ENCODE measurements at regions not wholly inside any gene's neighbourhood (a gene's known extent, or its start where the extent isn't known, plus 50 kb on each side); places are given as distances from the start of the nearest gene placed in this dataset.
A peak's percentile ranks its signal among the peaks of the same experiment; 100 is the strongest.
"Not testable (repeated sequence)": the region's sequence is repeated elsewhere in the genome, so short reads cannot be mapped to it uniquely, and the experiment has no call there.

- BruUV-seq (replicated peaks), result no TSS peak
- POLR2A ChIA-PET (ENCODE audit: unreplicated experiment), result interaction anchor here (1.0 kb wide), 1 partner anchor 112 kb away, joined by 4 read pairs; no protein-coding TSS in a partner anchor
Measured at GRCh38 chr3:177385831-177386301, 188.6 kb upstream of the TBL1XR1 start.

GRCh38 chr3:177388209-177388608, 190.9 kb upstream of the TBL1XR1 start:
- Histone ChIP-seq H3K4me2 (no peak overlapping the region), H3K27ac (no peak overlapping the region), H3K4me1 (replicated peaks; ENCODE audit: insufficient read depth) (0 out of 2 replicates have a peak, but pooled peaks cover 8% of the 10 kb centered on the region), H3K27me3 (ENCODE audit: insufficient read depth, low read depth) (no peaks in the 10 kb centered on the region), H4K20me1 (ENCODE audit: insufficient read depth) (no peaks in the 10 kb centered on the region), H2AFZ (no peak overlapping the region), H3K36me3 (ENCODE audit: low read depth) (no peaks in the 10 kb centered on the region), H3K9me3 (ENCODE audit: insufficient read depth, low read depth) (peaks cover 4% of the 10 kb centered on the region; the same call in 1 of the 2 replicates), H3F3A (ENCODE audit: insufficient read depth, low read depth) (peaks cover 12% of the 10 kb centered on the region; the same call in 1 of the 2 replicates), H3K4me3 (no peak overlapping the region), H3K9me2 (ENCODE audit: insufficient read depth) (no peaks in the 10 kb centered on the region), H3K79me2 (ENCODE audit: low read depth) (no peaks in the 10 kb centered on the region)
- intact Hi-C loops (cut with micrococcal nuclease; ENCODE audit: unreplicated experiment), result no loop called here
- no peak for DNase-seq
- ChIA-PET POLR2A (ENCODE audit: unreplicated experiment) (interaction anchor here (0.6 kb wide), 1 partner anchor 123 kb away, joined by 5 read pairs; no protein-coding TSS in a partner anchor), CTCF (no interaction called here)
- TF ChIP-seq CTCF (conservative IDR thresholded peaks at IDR 0.05), result no peak
- no peak for TF ChIP-seq EZH2 (IDR thresholded peaks at IDR 0.05; ENCODE audit: low read depth)
- no TSS peak for BruUV-seq (replicated peaks)

More at GRCh38 chr3:177385831-177386301, 188.6 kb upstream of the TBL1XR1 start:
- H3K4me1 ChIP-seq (replicated peaks; ENCODE audit: insufficient read depth), result 0 out of 2 replicates have a peak, but pooled peaks cover 8% of the 10 kb centered on the region
- H3K9me3 ChIP-seq (ENCODE audit: insufficient read depth, low read depth), result peaks cover 18% of the 10 kb centered on the region
- H3K9me2 ChIP-seq (ENCODE audit: insufficient read depth), result no peaks in the 10 kb centered on the region
- 0 out of 2 replicates have a peak overlapping the region, but pooled peaks have one; percentile 7 for H2AFZ ChIP-seq
- TF ChIP-seq EZH2 (IDR thresholded peaks at IDR 0.05; ENCODE audit: low read depth) (no peak), CTCF (conservative IDR thresholded peaks at IDR 0.05) (no peak)
- intact Hi-C loops (cut with micrococcal nuclease; ENCODE audit: unreplicated experiment), result no loop called here
- CTCF ChIA-PET, result interaction anchor here (0.7 kb wide), 1 partner anchor 29 kb away, joined by 3 read pairs; no protein-coding TSS in a partner anchor
- H3K79me2 ChIP-seq (ENCODE audit: low read depth), result no peaks in the 10 kb centered on the region
- H3K4me3 ChIP-seq, result no peak overlapping the region
- no peaks in the 10 kb centered on the region for H3K27me3 ChIP-seq (ENCODE audit: insufficient read depth, low read depth)
- no peaks in the 10 kb centered on the region for H4K20me1 ChIP-seq (ENCODE audit: insufficient read depth)
- H3K36me3 ChIP-seq (ENCODE audit: low read depth), result no peaks in the 10 kb centered on the region
- H3K4me2 ChIP-seq, result no peak overlapping the region
- DNase-seq, result peak in 1 of 2 experiments; percentile 43
- H3K27ac ChIP-seq, result no peak overlapping the region
- H3F3A ChIP-seq (ENCODE audit: insufficient read depth, low read depth), result peaks cover 12% of the 10 kb centered on the region; the same call in 1 of the 2 replicates

GRCh38 chr3:177394231-177395024, 197.1 kb upstream of the TBL1XR1 start:
- H3K4me2 ChIP-seq, result peak overlapping the region; percentile 74
- H3K79me2 ChIP-seq (ENCODE audit: low read depth); BruUV-seq (replicated peaks); H4K20me1 ChIP-seq (ENCODE audit: insufficient read depth); H3K4me1 ChIP-seq (replicated peaks; ENCODE audit: insufficient read depth); H3K36me3 ChIP-seq (ENCODE audit: low read depth); CTCF ChIA-PET; H3F3A ChIP-seq (ENCODE audit: insufficient read depth, low read depth); H3K27me3 ChIP-seq (ENCODE audit: insufficient read depth, low read depth); H3K9me3 ChIP-seq (ENCODE audit: insufficient read depth, low read depth); H3K9me2 ChIP-seq (ENCODE audit: insufficient read depth); POLR2A ChIA-PET (ENCODE audit: unreplicated experiment): not testable (repeated sequence)
- H3K27ac ChIP-seq, result 0 out of 2 replicates have a peak overlapping the region, but pooled peaks have one; percentile 39
- peak overlapping the region; percentile 84 for H2AFZ ChIP-seq
- intact Hi-C loops (cut with micrococcal nuclease; ENCODE audit: unreplicated experiment), result loop anchor here (5.0 kb wide), 1 partner anchor 48 kb away; no protein-coding TSS in a partner anchor
- DNase-seq, result peak in 1 of 2 experiments; percentile 57
- peak overlapping the region; percentile 57; the same call in 1 of the 2 replicates for H3K4me3 ChIP-seq

Measured in PC-9 (cell line).